ENCODE measurements at regions not wholly inside any gene's neighbourhood (a gene's known extent, or its start where the extent isn't known, plus 50 kb on each side); places are given as distances from the start of the nearest gene placed in this dataset.

- TF ChIP-seq CTCF (IDR thresholded peaks at IDR 0.05): no peak
Observed at GRCh38 chr5:144774197-144774596, 603.5 kb downstream of the KCTD16 start.

DNA sequence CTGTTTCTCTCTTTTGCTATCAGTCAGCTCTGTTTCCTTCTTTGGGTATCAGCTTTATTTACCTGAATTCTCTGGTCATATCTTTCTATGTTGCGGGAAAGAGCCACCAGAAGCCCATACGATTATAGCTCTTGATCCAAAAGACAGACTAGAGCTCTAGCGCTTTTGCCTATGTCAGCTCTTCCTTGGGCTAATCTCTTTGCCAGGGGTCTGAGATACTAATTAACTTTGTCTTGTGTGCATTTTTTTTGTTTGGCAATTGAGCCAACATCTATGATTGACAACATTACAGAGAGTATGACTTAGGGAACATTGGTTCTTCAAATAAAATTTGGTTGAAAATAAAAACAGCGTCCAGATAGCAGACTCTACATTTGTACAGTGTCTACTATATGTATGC is 603.0 kb downstream of the KCTD16 start:
- no peak for TF ChIP-seq CTCF (IDR thresholded peaks at IDR 0.05)

GRCh38 chr5:144771802-144772201 is 601.1 kb downstream of the KCTD16 start:
- no peak for TF ChIP-seq CTCF (IDR thresholded peaks at IDR 0.05)

- TF ChIP-seq CTCF (IDR thresholded peaks at IDR 0.05): no peak
Observed at GRCh38 chr5:144742361-144742760, 571.7 kb downstream of the KCTD16 start.

DNA sequence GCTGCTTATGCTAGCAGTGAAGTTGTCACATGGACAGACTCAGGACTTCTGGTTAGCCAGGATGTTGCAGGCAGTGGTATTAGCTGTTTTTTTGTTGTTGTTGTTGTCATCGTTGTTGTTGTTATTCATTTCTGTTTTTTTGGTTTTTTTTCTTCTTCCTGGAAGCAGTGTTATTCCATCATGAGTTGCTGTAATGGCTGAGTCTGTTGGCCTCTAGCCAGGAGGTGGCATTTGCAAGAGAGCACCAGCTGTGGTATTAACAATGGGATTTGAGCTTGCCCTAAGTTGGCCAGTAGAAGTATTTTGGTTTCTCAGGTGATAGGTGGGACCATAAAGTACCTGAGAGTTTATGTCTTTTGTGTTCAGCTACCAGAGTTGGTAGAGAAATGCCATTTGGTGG is 561.1 kb downstream of the KCTD16 start:
- no peak for TF ChIP-seq CTCF (IDR thresholded peaks at IDR 0.05)

- TF ChIP-seq CTCF (IDR thresholded peaks at IDR 0.05): no peak
Observed at GRCh38 chr5:144712090-144712489, 541.4 kb downstream of the KCTD16 start.

- no peak for TF ChIP-seq CTCF (IDR thresholded peaks at IDR 0.05)
Observed at GRCh38 chr5:144711172-144711571, 540.5 kb downstream of the KCTD16 start.

DNA sequence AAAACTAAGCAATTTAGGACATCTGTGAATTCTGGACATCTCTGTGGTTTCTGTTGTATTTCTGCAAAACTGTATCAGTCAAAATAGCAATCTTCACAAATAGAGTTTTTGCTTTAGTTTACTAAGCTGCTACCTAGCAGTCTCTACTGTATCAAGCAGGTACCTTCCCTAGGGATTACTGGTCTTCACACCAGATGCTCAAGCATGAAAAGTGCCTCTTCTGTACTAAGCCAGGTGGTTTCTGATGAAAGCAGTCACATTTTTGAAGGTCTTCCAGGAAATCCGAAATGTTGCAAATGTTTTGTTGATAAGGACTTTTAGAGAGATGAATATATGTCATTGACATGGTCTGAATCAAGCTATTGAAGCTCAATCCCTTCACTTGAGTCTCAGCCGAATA is 540.0 kb downstream of the KCTD16 start:
- TF ChIP-seq CTCF (IDR thresholded peaks at IDR 0.05): no peak

Measured in LNCAP (cell line).